Breast epithelium (tissue), 4 donors: ENCODE measurements at regions not wholly inside any gene's neighbourhood (a gene's known extent, or its start where the extent isn't known, plus 50 kb on each side); places are given as distances from the start of the nearest gene placed in this dataset.

Experiments
- DNase-seq, 2 donors: peaks; one replicate each; pipeline ENCODE4 v3.0.0-alpha.2; 2019; ENCODE audit warnings: low spot score in 2 of 2
- H3K27ac ChIP-seq, 2 donors: fragments of 200-600 bp; sonication (generic) in 1 of 2; one replicate each; pipeline ENCODE4 v1.5.1; 2016 to 2019; ENCODE audit warnings: mild to moderate bottlenecking in 1 of 2
- H3K27me3 ChIP-seq, 2 donors: fragments of 200-600 bp; sonication (generic) in 1 of 2; one replicate each; pipeline versions ENCODE4 v1.5.1 to v1.6.0; 2017 to 2019; ENCODE audit warnings: control low read depth in 1 of 2, mild to moderate bottlenecking in 1 of 2
- H3K36me3 ChIP-seq: fragments of 200-600 bp; one replicate; pipeline ENCODE4 v1.5.1; 2019
- H3K4me1 ChIP-seq, 2 donors: fragments of 200-600 bp; sonication (generic); one replicate each; pipeline ENCODE4 v1.5.1; 2016 to 2019; ENCODE audit warnings: control low read depth in 1 of 2
- H3K4me3 ChIP-seq, 3 donors: fragments of 200-600 bp; sonication (generic); 1 replicate in 2 of 3; 2 replicates in 1 of 3; pipeline ENCODE4 v1.5.1; 2016 to 2019; ENCODE audit warnings: mild to moderate bottlenecking in 3 of 3, moderate library complexity in 2 of 3
- H3K9me3 ChIP-seq, 2 donors: fragments of 200-600 bp; sonication (generic) in 1 of 2; one replicate each; pipeline ENCODE4 v1.5.1; 2016 to 2019; ENCODE audit warnings: control low read depth in 1 of 2
- CTCF ChIP-seq, 3 donors: fragments of 450-650 bp; IDR thresholded peaks; one replicate each; pipeline ENCODE4 v1.5.1; 2016 to 2017; ENCODE audit warnings: antibody characterized with exemption in 3 of 3, mild to moderate bottlenecking in 3 of 3, moderate library complexity in 3 of 3
- POLR2A ChIP-seq: fragments of 450-650 bp; IDR thresholded peaks from one replicate; pipeline ENCODE4 v1.6.1; 2016; ENCODE audit warnings: antibody characterized with exemption, mild to moderate bottlenecking, moderate library complexity
- POLR2AphosphoS5 ChIP-seq, 3 donors: sonication (generic); formaldehyde crosslinking; IDR thresholded peaks; one replicate each; pipeline ENCODE4 v1.6.1; 2017; ENCODE audit warnings: antibody characterized with exemption in 3 of 3
- intact Hi-C: fragments of 100-400 bp; cut with DNase I; formaldehyde crosslinking; loops from one replicate; pipeline ENCODE4 v1.15.1; 2023; ENCODE audit warnings: low total_unique reads

GRCh38 chr2:176678571-176678970, 409.3 kb downstream of the MTX2 start:
- TF ChIP-seq POLR2A = no peak
- TF ChIP-seq CTCF (IDR thresholded peaks at IDR 0.05) = no peak
- no peak for TF ChIP-seq POLR2AphosphoS5 (IDR thresholded peaks at IDR 0.05)
- Histone ChIP-seq H3K27ac (no peak overlapping the region), H3K9me3 (no peaks in the 10 kb centered on the region), H3K4me3 (no peak overlapping the region), H3K36me3 (no peaks in the 10 kb centered on the region), H3K4me1 (no peaks in the 10 kb centered on the region), H3K27me3 (peaks cover 0 to 4% of the 10 kb centered on the region in 2 donors)
- DNase-seq = no peak
- intact Hi-C loops = no loop called here

- no peak for DNase-seq
Observed at GRCh38 chr2:176679061-176679669, 409.9 kb downstream of the MTX2 start.

GRCh38 chr2:176680916-176681516, 411.8 kb downstream of the MTX2 start:
- Histone ChIP-seq H3K36me3 (no peaks in the 10 kb centered on the region), H3K27me3 (peaks cover 0 to 4% of the 10 kb centered on the region in 2 donors), H3K9me3 (no peaks in the 10 kb centered on the region), H3K4me3 (no peak overlapping the region), H3K4me1 (no peaks in the 10 kb centered on the region), H3K27ac (no peak overlapping the region)
- TF ChIP-seq CTCF (IDR thresholded peaks at IDR 0.05) (no peak), POLR2AphosphoS5 (IDR thresholded peaks at IDR 0.05) (no peak), POLR2A (no peak)
- DNase-seq = no peak
- intact Hi-C loops = no loop called here

More at GRCh38 chr2:176679061-176679669, 409.9 kb downstream of the MTX2 start:
- Histone ChIP-seq H3K27ac (no peak overlapping the region), H3K36me3 (no peaks in the 10 kb centered on the region), H3K9me3 (no peaks in the 10 kb centered on the region), H3K4me1 (no peaks in the 10 kb centered on the region), H3K27me3 (peaks cover 0 to 4% of the 10 kb centered on the region in 2 donors), H3K4me3 (no peak overlapping the region)
- TF ChIP-seq CTCF (IDR thresholded peaks at IDR 0.05) (no peak), POLR2AphosphoS5 (IDR thresholded peaks at IDR 0.05) (no peak), POLR2A (no peak)
- intact Hi-C loops = no loop called here

- H3K27ac ChIP-seq = no peak overlapping the region
- intact Hi-C loops = no loop called here
- no peak overlapping the region for H3K4me3 ChIP-seq
- no peaks in the 10 kb centered on the region for H3K4me1 ChIP-seq
- TF ChIP-seq POLR2A (no peak), CTCF (IDR thresholded peaks at IDR 0.05) (no peak), POLR2AphosphoS5 (IDR thresholded peaks at IDR 0.05) (no peak)
- H3K27me3 ChIP-seq = peaks cover 0 to 4% of the 10 kb centered on the region in 2 donors
- no peaks in the 10 kb centered on the region for H3K36me3 ChIP-seq
- no peaks in the 10 kb centered on the region for H3K9me3 ChIP-seq
- no peak for DNase-seq
Observed at GRCh38 chr2:176681584-176682115, 412.4 kb downstream of the MTX2 start.

- Histone ChIP-seq H3K27me3 (peaks cover 0 to 4% of the 10 kb centered on the region in 2 donors), H3K27ac (no peak overlapping the region)
Observed at GRCh38 chr2:176682278-176682677, 413.0 kb downstream of the MTX2 start.

More at GRCh38 chr2:176682278-176682677, 413.0 kb downstream of the MTX2 start:
- H3K4me3 ChIP-seq = no peak overlapping the region
- H3K9me3 ChIP-seq = no peaks in the 10 kb centered on the region
- H3K36me3 ChIP-seq = no peaks in the 10 kb centered on the region
- intact Hi-C loops = no loop called here
- H3K4me1 ChIP-seq = no peaks in the 10 kb centered on the region
- no peak for DNase-seq
- TF ChIP-seq CTCF (IDR thresholded peaks at IDR 0.05) (no peak), POLR2A (no peak), POLR2AphosphoS5 (IDR thresholded peaks at IDR 0.05) (no peak)
